Transverse colon (tissue), 4 donors: ENCODE measurements at regions not wholly inside any gene's neighbourhood (a gene's known extent, or its start where the extent isn't known, plus 50 kb on each side); places are given as distances from the start of the nearest gene placed in this dataset.

Experiments
- POLR2A ChIP-seq: fragments of 450-650 bp; IDR thresholded peaks from one replicate; pipeline ENCODE4 v1.6.1; 2016; ENCODE audit warnings: antibody characterized with exemption, mild to moderate bottlenecking, moderate library complexity
- POLR2AphosphoS5 ChIP-seq, 3 donors: sonication (generic); formaldehyde crosslinking; IDR thresholded peaks; one replicate each; pipeline ENCODE4 v1.6.1; 2016; ENCODE audit warnings: antibody characterized with exemption in 3 of 3
- TF ChIP-seq, protein P1 (sequence below), 5 experiments: fragments of 200-600 bp in 3 of 5; fragments of 450-650 bp in 2 of 5; sonication (generic) in 3 of 5; IDR thresholded peaks; 1 replicate in 2 of 5; 2 replicates in 3 of 5; pipeline ENCODE4 v1.5.1; 2016 to 2017; ENCODE audit warnings: antibody characterized with exemption in 5 of 5, inconsistent platforms in 3 of 5, mild to moderate bottlenecking in 2 of 5, moderate library complexity in 1 of 5

GRCh38 chr2:39494784-39495251, 57.7 kb upstream of the MAP4K3 start:
- TF ChIP-seq POLR2AphosphoS5 (IDR thresholded peaks at IDR 0.05): no peak
- TF ChIP-seq POLR2A: no peak
- TF ChIP-seq, protein P1, sequence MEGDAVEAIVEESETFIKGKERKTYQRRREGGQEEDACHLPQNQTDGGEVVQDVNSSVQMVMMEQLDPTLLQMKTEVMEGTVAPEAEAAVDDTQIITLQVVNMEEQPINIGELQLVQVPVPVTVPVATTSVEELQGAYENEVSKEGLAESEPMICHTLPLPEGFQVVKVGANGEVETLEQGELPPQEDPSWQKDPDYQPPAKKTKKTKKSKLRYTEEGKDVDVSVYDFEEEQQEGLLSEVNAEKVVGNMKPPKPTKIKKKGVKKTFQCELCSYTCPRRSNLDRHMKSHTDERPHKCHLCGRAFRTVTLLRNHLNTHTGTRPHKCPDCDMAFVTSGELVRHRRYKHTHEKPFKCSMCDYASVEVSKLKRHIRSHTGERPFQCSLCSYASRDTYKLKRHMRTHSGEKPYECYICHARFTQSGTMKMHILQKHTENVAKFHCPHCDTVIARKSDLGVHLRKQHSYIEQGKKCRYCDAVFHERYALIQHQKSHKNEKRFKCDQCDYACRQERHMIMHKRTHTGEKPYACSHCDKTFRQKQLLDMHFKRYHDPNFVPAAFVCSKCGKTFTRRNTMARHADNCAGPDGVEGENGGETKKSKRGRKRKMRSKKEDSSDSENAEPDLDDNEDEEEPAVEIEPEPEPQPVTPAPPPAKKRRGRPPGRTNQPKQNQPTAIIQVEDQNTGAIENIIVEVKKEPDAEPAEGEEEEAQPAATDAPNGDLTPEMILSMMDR (IDR thresholded peaks at IDR 0.05): no peak
